ENCODE measurements at regions not wholly inside any gene's neighbourhood (a gene's known extent, or its start where the extent isn't known, plus 50 kb on each side); places are given as distances from the start of the nearest gene placed in this dataset.

DNA sequence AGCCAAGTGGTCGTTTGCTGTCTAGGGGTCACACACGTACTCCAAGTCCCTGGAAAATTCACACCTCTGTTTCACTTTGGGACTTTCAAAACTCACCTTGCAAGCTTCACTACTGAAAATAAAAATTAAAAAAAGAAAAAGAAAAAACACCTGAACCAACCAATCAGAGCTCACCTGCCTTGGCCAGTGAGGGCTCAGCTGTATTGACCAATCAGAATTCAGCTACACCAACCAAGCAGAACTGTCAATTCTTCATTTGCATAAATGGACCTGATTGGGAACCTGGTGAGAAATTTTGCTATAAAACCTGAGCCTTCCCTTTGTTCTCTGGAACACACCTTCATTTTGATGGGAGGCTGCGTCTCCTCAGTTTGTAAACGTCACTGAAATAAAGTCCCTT is 176.4 kb downstream of the TTC32 start:
- TF ChIP-seq CTCF (IDR thresholded peaks at IDR 0.05): no peak
- no peak for TF ChIP-seq EP300 (IDR thresholded peaks at IDR 0.05)
- no peak for TF ChIP-seq POLR2A (IDR thresholded peaks at IDR 0.05)
